ENCODE measurements at regions not wholly inside any gene's neighbourhood (a gene's known extent, or its start where the extent isn't known, plus 50 kb on each side); places are given as distances from the start of the nearest gene placed in this dataset.
"Not testable (repeated sequence)": the region's sequence is repeated elsewhere in the genome, so short reads cannot be mapped to it uniquely, and the experiment has no call there.

DNA sequence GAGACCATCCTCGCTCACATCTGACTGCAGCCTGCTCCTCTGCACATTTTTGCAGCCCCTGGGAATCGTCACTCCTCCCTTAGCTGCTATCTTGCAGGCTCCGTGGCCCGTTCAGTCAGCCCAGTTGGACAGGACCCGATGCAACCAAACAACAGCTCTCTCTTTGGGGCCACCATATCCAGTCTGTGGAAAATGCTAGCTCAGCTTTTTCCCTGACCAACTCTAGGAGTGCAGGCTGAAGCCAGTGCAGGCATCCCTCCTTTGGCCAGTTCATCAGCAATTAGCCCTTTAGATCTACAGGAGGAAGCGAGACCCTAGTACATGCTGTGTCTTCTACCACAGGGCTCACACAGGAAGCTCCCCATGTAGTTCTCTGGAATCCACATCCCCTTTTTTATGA, 182.1 kb downstream of the HS3ST3A1 start:
- Histone ChIP-seq H3K9ac (ENCODE audit: low read depth, low read length) (no peak overlapping the region), H3K27ac (ENCODE audit: low read depth, low read length) (no peak overlapping the region), H3K4me3 (ENCODE audit: low read depth, low read length) (no peak overlapping the region), H3K27me3 (ENCODE audit: control insufficient read depth, insufficient read depth, low read length) (no peaks in the 10 kb centered on the region), H3K9me3 (ENCODE audit: control insufficient read depth, insufficient read depth, low read length) (no peaks in the 10 kb centered on the region), H3K4me1 (ENCODE audit: control insufficient read depth, insufficient read depth, low read length) (no peaks in the 10 kb centered on the region), H3K36me3 (ENCODE audit: control insufficient read depth, insufficient read depth, low read length) (no peaks in the 10 kb centered on the region)

DNA sequence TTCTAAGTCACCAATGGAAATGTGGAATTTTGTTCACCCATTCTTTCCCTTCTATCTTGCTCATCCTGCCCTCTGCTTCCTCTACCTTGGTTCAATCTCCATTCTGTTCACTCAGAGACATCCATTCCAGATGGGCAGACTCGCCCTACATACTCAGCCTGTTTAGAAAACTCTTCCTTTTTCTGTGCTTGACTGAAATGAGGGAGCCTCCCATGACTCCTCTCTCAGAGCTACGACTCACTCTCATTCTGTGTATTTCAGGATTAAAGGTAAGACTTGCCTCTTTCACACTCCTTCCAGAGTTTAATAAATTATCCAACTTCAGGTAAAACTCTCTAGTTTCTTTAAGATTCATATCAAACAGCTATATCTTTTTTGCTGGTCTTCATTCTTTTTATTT, 182.8 kb downstream of the HS3ST3A1 start:
- Histone ChIP-seq H3K9me3 (ENCODE audit: control insufficient read depth, insufficient read depth, low read length) (no peaks in the 10 kb centered on the region), H3K27me3 (ENCODE audit: control insufficient read depth, insufficient read depth, low read length) (no peaks in the 10 kb centered on the region), H3K4me1 (ENCODE audit: control insufficient read depth, insufficient read depth, low read length) (no peaks in the 10 kb centered on the region), H3K4me3 (ENCODE audit: low read depth, low read length) (no peak overlapping the region), H3K27ac (ENCODE audit: low read depth, low read length) (no peak overlapping the region), H3K36me3 (ENCODE audit: control insufficient read depth, insufficient read depth, low read length) (no peaks in the 10 kb centered on the region), H3K9ac (ENCODE audit: low read depth, low read length) (no peak overlapping the region)

DNA sequence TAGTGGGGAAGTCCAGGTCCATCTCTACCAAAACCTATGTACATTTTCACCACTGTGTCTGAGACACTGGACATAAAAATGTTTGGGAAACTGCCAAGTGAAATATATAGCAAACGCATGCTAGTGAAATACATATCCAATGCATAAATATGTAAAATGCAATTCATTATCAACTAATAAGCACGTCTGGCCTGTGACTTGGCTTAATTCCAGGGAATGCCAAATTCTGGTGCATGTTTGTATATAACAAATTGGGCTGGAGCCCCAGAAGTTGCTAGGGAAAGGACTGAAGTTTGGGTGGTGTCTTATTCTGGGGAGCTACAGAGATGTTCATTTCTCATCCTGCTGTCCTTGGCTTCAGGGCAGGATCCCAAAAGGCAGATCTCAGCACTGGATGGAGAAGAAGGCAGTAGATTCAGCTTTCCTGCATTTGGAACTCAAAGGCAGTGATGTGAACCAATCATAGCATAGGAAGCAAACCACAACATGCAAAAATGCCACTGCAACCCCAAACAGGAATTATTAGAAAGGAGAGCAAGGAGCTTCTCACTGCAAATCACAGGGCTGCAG, 184.3 kb downstream of the HS3ST3A1 start:
- H3K27ac ChIP-seq (ENCODE audit: low read depth, low read length), result no peak overlapping the region
- no peak overlapping the region for H3K4me3 ChIP-seq (ENCODE audit: low read depth, low read length)
- no peaks in the 10 kb centered on the region for H3K36me3 ChIP-seq (ENCODE audit: control insufficient read depth, insufficient read depth, low read length)
- H3K9ac ChIP-seq (ENCODE audit: low read depth, low read length), result no peak overlapping the region
- H3K27me3 ChIP-seq (ENCODE audit: control insufficient read depth, insufficient read depth, low read length), result no peaks in the 10 kb centered on the region
- no peaks in the 10 kb centered on the region for H3K4me1 ChIP-seq (ENCODE audit: control insufficient read depth, insufficient read depth, low read length)
- H3K9me3 ChIP-seq (ENCODE audit: control insufficient read depth, insufficient read depth, low read length), result no peaks in the 10 kb centered on the region

DNA sequence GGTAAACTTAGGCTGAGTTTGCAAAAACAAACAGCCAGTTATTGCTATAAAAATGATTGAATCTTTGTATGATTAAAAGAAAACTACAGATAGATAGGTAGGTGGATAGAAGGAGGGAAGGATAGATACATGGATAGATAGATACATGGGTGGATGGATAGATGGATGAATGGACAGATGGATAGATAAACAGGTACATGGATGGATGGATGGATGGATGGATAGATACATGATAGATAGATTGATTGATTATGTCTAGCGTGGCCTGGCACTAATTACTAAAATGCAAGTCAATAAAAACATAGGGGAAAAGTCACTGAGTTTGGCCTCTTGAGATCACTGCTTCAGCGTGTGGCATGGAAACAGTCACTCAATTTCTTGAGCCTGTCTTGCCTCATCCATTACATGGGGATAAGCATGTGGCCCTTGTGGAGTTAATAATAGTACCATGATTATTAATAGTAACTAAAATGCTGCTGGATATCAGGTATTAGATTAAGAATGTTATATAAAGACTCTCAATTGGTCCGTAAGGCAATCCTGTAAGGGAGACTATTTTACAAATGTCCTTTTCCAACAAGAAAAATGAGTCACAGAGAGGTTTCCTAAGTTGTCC, 184.9 kb downstream of the HS3ST3A1 start:
- Histone ChIP-seq H3K36me3 (ENCODE audit: control insufficient read depth, insufficient read depth, low read length) (no peaks in the 10 kb centered on the region), H3K4me3 (ENCODE audit: low read depth, low read length) (no peak overlapping the region), H3K4me1 (ENCODE audit: control insufficient read depth, insufficient read depth, low read length) (no peaks in the 10 kb centered on the region), H3K27ac (ENCODE audit: low read depth, low read length) (no peak overlapping the region), H3K9ac (ENCODE audit: low read depth, low read length) (no peak overlapping the region), H3K27me3 (ENCODE audit: control insufficient read depth, insufficient read depth, low read length) (no peaks in the 10 kb centered on the region), H3K9me3 (ENCODE audit: control insufficient read depth, insufficient read depth, low read length) (no peaks in the 10 kb centered on the region)

DNA sequence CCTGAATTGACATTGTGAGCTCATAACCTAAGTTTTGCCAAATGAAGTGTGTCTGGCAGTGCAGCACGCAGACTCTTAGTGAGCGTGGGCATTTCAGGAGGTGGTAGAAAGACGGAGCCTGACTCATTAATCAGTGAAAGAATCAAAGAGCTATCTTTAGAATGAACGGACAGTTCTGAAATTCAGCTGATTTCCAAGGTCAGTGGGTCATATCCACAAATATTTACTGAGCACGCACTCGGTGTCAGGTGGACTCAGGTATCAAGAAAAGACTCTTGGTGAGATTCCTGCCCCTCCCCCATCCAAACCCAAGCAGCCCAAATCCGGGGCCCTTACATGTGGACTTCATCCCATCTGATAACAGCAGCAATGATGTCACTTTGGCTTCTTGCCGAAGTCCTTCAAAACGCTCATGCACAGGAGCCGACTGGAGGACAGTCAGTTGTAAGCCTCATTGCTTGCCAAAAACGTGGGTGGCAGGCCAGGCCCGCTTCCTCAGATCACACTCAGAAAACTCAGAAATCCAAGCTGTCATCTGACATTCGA, 185.8 kb downstream of the HS3ST3A1 start:
- H3K27ac ChIP-seq (ENCODE audit: low read depth, low read length), result no peak overlapping the region
- H3K9ac ChIP-seq (ENCODE audit: low read depth, low read length), result no peak overlapping the region
- no peak overlapping the region for H3K4me3 ChIP-seq (ENCODE audit: low read depth, low read length)
- H3K27me3 ChIP-seq (ENCODE audit: control insufficient read depth, insufficient read depth, low read length), result no peaks in the 10 kb centered on the region
- no peaks in the 10 kb centered on the region for H3K36me3 ChIP-seq (ENCODE audit: control insufficient read depth, insufficient read depth, low read length)
- H3K4me1 ChIP-seq (ENCODE audit: control insufficient read depth, insufficient read depth, low read length), result no peaks in the 10 kb centered on the region
- H3K9me3 ChIP-seq (ENCODE audit: control insufficient read depth, insufficient read depth, low read length), result no peaks in the 10 kb centered on the region

DNA sequence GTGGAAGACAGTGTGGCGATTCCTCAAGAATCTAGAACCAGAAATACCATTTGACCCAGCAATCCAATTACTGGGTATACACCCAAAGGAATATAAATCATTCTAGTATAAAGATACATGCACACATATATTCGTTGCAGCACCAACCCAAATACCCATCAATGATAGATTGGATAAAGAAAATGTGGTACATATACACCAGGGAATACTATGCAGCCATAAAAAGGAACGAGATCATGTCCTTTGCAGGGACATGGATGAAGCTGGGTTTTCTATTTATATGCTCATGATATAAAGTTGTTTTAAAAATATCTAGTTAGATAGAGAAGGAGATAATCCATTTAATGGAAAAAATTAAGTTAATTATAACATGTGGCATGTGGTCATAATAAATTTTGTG, 186.5 kb downstream of the HS3ST3A1 start:
- H3K36me3 ChIP-seq (ENCODE audit: control insufficient read depth, insufficient read depth, low read length); H3K27ac ChIP-seq (ENCODE audit: low read depth, low read length): not testable (repeated sequence)

DNA sequence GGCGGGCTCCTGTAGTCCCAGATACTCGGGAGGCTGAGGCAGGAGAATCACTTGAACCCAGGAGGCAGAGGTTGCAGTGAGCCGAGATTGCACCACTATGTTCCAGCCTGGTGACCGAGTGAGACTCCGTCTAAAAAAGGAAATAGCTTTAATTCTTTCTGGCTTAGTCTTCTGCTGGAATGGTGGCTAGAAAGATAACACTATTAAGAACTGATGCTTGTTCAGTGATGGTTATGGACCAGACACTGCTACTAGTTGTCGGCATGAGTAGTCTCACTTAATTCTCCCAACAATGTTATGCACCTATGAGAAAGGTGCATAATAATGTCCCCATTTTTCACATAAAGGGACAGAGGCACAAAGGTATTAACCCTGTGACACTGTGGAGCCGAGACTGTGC, 188.7 kb downstream of the HS3ST3A1 start:
- H3K4me1 ChIP-seq (ENCODE audit: control insufficient read depth, insufficient read depth, low read length), result no peaks in the 10 kb centered on the region
- no peak overlapping the region for H3K9ac ChIP-seq (ENCODE audit: low read depth, low read length)
- H3K27ac ChIP-seq (ENCODE audit: low read depth, low read length), result no peak overlapping the region
- no peaks in the 10 kb centered on the region for H3K9me3 ChIP-seq (ENCODE audit: control insufficient read depth, insufficient read depth, low read length)
- no peaks in the 10 kb centered on the region for H3K36me3 ChIP-seq (ENCODE audit: control insufficient read depth, insufficient read depth, low read length)
- H3K27me3 ChIP-seq (ENCODE audit: control insufficient read depth, insufficient read depth, low read length), result no peaks in the 10 kb centered on the region
- H3K4me3 ChIP-seq (ENCODE audit: low read depth, low read length), result no peak overlapping the region

More for the DNA sequence above, 186.5 kb downstream of the HS3ST3A1 start:
- H3K27me3 ChIP-seq (ENCODE audit: control insufficient read depth, insufficient read depth, low read length); H3K4me1 ChIP-seq (ENCODE audit: control insufficient read depth, insufficient read depth, low read length); H3K9ac ChIP-seq (ENCODE audit: low read depth, low read length); H3K9me3 ChIP-seq (ENCODE audit: control insufficient read depth, insufficient read depth, low read length); H3K4me3 ChIP-seq (ENCODE audit: low read depth, low read length): not testable (repeated sequence)

DNA sequence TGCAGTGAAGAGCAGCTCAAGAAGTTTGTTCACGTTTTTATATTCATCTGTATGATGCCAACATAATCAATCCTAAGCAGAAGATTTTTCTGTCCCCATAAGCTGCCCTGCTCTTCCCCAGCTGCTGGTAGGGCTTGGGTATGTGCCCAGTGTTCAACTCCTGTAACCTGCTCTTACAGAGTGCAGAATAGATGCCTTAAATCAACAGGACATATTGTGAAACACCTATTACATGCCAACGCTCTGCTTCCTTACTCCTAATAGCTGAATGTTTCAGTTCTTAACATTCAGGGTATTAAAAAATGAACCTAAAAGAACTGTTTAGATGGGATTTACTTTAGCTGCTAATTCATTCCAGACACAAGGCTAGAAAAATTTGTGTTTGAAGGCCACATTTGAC, 190.9 kb downstream of the HS3ST3A1 start:
- Histone ChIP-seq H3K9me3 (ENCODE audit: control insufficient read depth, insufficient read depth, low read length) (no peaks in the 10 kb centered on the region), H3K27me3 (ENCODE audit: control insufficient read depth, insufficient read depth, low read length) (no peaks in the 10 kb centered on the region), H3K36me3 (ENCODE audit: control insufficient read depth, insufficient read depth, low read length) (no peaks in the 10 kb centered on the region), H3K27ac (ENCODE audit: low read depth, low read length) (no peak overlapping the region), H3K4me1 (ENCODE audit: control insufficient read depth, insufficient read depth, low read length) (peaks cover 8% of the 10 kb centered on the region), H3K9ac (ENCODE audit: low read depth, low read length) (no peak overlapping the region), H3K4me3 (ENCODE audit: low read depth, low read length) (no peak overlapping the region)

DNA sequence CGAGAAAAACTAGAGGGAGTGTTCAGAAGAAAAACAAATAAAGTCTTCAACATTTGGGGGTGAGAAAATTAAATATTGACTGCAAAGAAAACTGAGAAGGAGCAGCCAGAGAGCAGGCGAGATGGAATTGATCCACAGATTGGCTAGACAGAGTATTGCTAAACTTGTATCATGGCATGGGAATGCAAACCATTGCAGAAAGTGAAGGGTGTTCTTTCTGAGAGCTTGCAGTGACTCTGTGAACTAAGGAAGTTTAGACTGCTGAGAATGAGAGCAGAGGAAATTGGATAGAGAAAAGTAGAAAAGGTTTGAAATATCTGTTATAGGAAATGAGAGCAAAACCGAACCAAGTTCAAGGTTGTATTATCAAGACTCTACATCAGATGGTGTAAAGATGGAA, 191.5 kb downstream of the HS3ST3A1 start:
- H3K36me3 ChIP-seq (ENCODE audit: control insufficient read depth, insufficient read depth, low read length), result no peaks in the 10 kb centered on the region
- H3K9me3 ChIP-seq (ENCODE audit: control insufficient read depth, insufficient read depth, low read length), result no peaks in the 10 kb centered on the region
- no peaks in the 10 kb centered on the region for H3K27me3 ChIP-seq (ENCODE audit: control insufficient read depth, insufficient read depth, low read length)
- H3K4me3 ChIP-seq (ENCODE audit: low read depth, low read length), result no peak overlapping the region
- no peak overlapping the region for H3K9ac ChIP-seq (ENCODE audit: low read depth, low read length)
- peaks cover 14% of the 10 kb centered on the region for H3K4me1 ChIP-seq (ENCODE audit: control insufficient read depth, insufficient read depth, low read length)
- H3K27ac ChIP-seq (ENCODE audit: low read depth, low read length), result no peak overlapping the region

DNA sequence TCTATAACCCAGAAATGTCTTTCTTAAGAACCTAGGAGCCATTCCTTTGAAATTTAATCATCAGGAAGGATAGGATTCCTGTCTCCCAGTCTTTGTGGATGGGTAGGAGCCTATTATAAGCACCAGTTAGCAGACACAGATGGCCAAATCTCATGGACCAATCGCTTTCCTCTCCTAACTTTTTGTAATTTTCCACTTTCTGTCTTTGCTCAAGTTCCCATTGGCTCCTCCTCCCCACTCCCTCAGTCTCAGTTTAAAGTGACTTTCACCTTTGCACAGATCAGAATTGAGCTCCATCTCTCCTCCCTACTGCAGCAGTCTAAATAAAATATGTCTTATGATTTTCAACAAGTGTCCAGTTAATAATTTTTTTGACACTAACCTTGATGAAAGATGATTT, 192.3 kb downstream of the HS3ST3A1 start:
- Histone ChIP-seq H3K9ac (ENCODE audit: low read depth, low read length) (no peak overlapping the region), H3K4me1 (ENCODE audit: control insufficient read depth, insufficient read depth, low read length) (peaks cover 21% of the 10 kb centered on the region), H3K9me3 (ENCODE audit: control insufficient read depth, insufficient read depth, low read length) (no peaks in the 10 kb centered on the region), H3K27ac (ENCODE audit: low read depth, low read length) (no peak overlapping the region), H3K4me3 (ENCODE audit: low read depth, low read length) (no peak overlapping the region), H3K27me3 (ENCODE audit: control insufficient read depth, insufficient read depth, low read length) (no peaks in the 10 kb centered on the region), H3K36me3 (ENCODE audit: control insufficient read depth, insufficient read depth, low read length) (no peaks in the 10 kb centered on the region)

DNA sequence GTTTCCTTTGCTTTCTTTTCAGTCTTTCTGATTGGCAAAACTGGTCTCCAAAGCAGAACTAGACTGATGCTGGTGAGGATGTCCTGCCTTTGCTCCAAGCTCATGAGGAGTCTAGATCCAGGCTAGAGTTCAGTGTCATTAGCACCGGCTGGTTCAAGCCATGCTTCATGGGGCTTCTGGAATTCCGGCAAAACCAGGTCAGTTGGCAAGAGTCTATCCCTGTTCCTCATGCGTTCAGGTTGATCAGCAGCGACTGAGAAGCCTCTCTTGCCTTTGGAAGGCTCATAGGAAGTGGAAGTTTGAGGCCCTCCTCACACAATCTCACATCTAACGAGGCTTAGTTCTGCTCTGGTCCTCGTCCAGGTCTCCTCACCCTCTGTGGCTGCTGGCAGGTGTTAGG, 194.3 kb downstream of the HS3ST3A1 start:
- H3K27me3 ChIP-seq (ENCODE audit: control insufficient read depth, insufficient read depth, low read length), result no peaks in the 10 kb centered on the region; the same call in 1 of the 2 replicates
- no peaks in the 10 kb centered on the region for H3K9me3 ChIP-seq (ENCODE audit: control insufficient read depth, insufficient read depth, low read length)
- no peaks in the 10 kb centered on the region for H3K36me3 ChIP-seq (ENCODE audit: control insufficient read depth, insufficient read depth, low read length)
- peaks cover 31% of the 10 kb centered on the region for H3K4me1 ChIP-seq (ENCODE audit: control insufficient read depth, insufficient read depth, low read length)
- H3K9ac ChIP-seq (ENCODE audit: low read depth, low read length), result no peak overlapping the region
- no peak overlapping the region for H3K4me3 ChIP-seq (ENCODE audit: low read depth, low read length)
- H3K27ac ChIP-seq (ENCODE audit: low read depth, low read length), result no peak overlapping the region
